ENCODE measurements at regions not wholly inside any gene's neighbourhood (a gene's known extent, or its start where the extent isn't known, plus 50 kb on each side); places are given as distances from the start of the nearest gene placed in this dataset.
"Not testable (repeated sequence)": the region's sequence is repeated elsewhere in the genome, so short reads cannot be mapped to it uniquely, and the experiment has no call there.

- TF ChIP-seq, protein P1, sequence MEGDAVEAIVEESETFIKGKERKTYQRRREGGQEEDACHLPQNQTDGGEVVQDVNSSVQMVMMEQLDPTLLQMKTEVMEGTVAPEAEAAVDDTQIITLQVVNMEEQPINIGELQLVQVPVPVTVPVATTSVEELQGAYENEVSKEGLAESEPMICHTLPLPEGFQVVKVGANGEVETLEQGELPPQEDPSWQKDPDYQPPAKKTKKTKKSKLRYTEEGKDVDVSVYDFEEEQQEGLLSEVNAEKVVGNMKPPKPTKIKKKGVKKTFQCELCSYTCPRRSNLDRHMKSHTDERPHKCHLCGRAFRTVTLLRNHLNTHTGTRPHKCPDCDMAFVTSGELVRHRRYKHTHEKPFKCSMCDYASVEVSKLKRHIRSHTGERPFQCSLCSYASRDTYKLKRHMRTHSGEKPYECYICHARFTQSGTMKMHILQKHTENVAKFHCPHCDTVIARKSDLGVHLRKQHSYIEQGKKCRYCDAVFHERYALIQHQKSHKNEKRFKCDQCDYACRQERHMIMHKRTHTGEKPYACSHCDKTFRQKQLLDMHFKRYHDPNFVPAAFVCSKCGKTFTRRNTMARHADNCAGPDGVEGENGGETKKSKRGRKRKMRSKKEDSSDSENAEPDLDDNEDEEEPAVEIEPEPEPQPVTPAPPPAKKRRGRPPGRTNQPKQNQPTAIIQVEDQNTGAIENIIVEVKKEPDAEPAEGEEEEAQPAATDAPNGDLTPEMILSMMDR (IDR thresholded peaks at IDR 0.05; ENCODE audit: borderline replicate concordance, control extremely low read depth, extremely low read depth, insufficient read depth, missing control alignments) = no peak
- in situ Hi-C loops (cut with MboI; ENCODE audit: low sequenced_read_pairs, unreplicated experiment) = no loop called here
- DNase-seq (ENCODE audit: low spot score) = no peak
These were observed 88.4 kb upstream of the TEAD1 start for GRCh38 chr11:12585861-12586260.

DNA sequence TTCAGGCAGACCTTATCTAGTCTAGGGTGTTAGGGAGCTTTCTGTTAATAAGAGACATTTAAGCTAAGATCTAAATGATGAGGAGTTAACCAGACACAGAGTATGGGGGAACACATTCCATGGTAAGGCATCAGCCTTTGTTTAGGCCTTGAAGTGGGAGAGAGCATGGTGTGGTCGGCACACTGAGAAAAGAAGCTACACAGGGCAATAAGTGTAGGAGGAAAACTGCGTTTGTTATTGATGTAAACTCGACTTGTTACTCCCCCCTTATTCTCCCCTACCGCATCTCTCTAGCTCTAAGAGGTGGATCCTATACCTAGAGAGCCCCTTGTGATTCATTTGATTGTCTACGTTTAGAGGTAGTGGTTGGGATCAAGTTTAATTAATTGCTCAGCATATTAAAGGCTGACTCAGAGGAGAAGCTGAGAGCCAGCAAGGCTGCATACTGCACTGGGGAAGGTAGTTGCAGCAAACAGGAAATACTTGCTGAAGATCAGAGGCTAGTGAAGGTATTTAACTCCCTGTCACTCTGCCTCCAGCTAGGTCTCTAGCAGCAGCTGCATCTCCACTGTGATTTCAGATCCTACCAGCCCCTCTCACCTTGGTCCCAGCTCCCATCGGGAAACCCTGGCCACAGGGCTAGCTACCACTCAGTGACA lies 86.8 kb upstream of the TEAD1 start:
- no peak for DNase-seq (ENCODE audit: low spot score)
- TF ChIP-seq, protein P1 (IDR thresholded peaks at IDR 0.05; ENCODE audit: borderline replicate concordance, control extremely low read depth, extremely low read depth, insufficient read depth, missing control alignments) = no peak
- in situ Hi-C loops (cut with MboI; ENCODE audit: low sequenced_read_pairs, unreplicated experiment) = no loop called here

GRCh38 chr11:12591706-12592105 lies 82.5 kb upstream of the TEAD1 start:
- in situ Hi-C loops (cut with MboI; ENCODE audit: low sequenced_read_pairs, unreplicated experiment) = no loop called here
- TF ChIP-seq, protein P1 (IDR thresholded peaks at IDR 0.05; ENCODE audit: borderline replicate concordance, control extremely low read depth, extremely low read depth, insufficient read depth, missing control alignments) = no peak
- no peak for DNase-seq (ENCODE audit: low spot score)

- no peak for DNase-seq (ENCODE audit: low spot score)
- TF ChIP-seq, protein P1 (IDR thresholded peaks at IDR 0.05; ENCODE audit: borderline replicate concordance, control extremely low read depth, extremely low read depth, insufficient read depth, missing control alignments) = no peak
- in situ Hi-C loops (cut with MboI; ENCODE audit: low sequenced_read_pairs, unreplicated experiment) = no loop called here
These were observed 81.9 kb upstream of the TEAD1 start for GRCh38 chr11:12592283-12592682.

DNA sequence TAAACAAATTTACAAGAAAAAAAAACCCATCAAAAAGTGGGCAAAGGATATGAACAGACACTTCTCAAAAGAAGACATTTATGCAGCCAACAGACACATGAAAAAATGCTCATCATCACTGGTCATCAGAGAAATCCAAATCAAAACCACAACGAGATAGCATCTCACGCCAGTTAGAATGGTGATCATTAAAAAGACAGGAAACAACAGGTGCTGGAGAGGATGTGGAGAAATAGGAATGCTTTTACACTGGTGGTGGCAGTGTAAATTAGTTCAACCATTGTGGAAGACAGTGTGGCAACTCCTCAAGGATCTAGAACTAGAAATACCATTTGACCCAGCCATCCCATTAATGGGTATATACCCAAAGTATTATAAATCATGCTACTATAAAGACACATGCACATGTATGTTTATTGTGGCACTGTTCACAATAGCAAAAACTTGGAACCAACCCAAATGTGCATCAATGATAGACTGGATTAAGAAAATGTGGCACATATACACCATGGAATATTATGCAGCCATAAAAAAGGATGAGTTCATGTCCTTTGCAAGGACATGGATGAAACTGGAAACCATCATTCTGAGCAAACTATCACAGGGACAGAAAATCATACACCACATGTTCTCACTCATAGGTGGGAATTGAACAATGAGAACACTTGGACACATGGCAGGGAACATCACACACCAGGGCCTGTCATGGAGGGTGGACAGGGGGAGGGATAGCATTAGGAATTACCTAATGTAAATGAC lies 79.0 kb upstream of the TEAD1 start:
- in situ Hi-C loops (cut with MboI; ENCODE audit: low sequenced_read_pairs, unreplicated experiment); DNase-seq (ENCODE audit: low spot score): not testable (repeated sequence)

- no peak for DNase-seq (ENCODE audit: low spot score)
- in situ Hi-C loops (cut with MboI; ENCODE audit: low sequenced_read_pairs, unreplicated experiment) = no loop called here
- TF ChIP-seq, protein P1 (IDR thresholded peaks at IDR 0.05; ENCODE audit: borderline replicate concordance, control extremely low read depth, extremely low read depth, insufficient read depth, missing control alignments) = no peak
These were observed 75.6 kb upstream of the TEAD1 start for GRCh38 chr11:12598330-12599256.
